ENCODE measurements at regions not wholly inside any gene's neighbourhood (a gene's known extent, or its start where the extent isn't known, plus 50 kb on each side); places are given as distances from the start of the nearest gene placed in this dataset.
A peak's percentile ranks its signal among the peaks of the same experiment; 100 is the strongest.
"Not testable (repeated sequence)": the region's sequence is repeated elsewhere in the genome, so short reads cannot be mapped to it uniquely, and the experiment has no call there.

GRCh38 chr22:27312966-27313855, 488.3 kb downstream of the MN1 start:
- DNase-seq (ENCODE audit: low spot score): no peak

- no peak for DNase-seq (ENCODE audit: low spot score)
Observed at GRCh38 chr22:27314276-27314807, 487.2 kb downstream of the MN1 start.

GRCh38 chr22:27315833-27316232, 485.7 kb downstream of the MN1 start:
- no peak for DNase-seq (ENCODE audit: low spot score)

GRCh38 chr22:27317096-27317495, 484.5 kb downstream of the MN1 start:
- DNase-seq (ENCODE audit: low spot score): no peak

GRCh38 chr22:27317971-27318428, 483.6 kb downstream of the MN1 start:
- DNase-seq (ENCODE audit: low spot score): no peak

- no peak for DNase-seq (ENCODE audit: low spot score)
Observed at GRCh38 chr22:27318516-27318915, 483.0 kb downstream of the MN1 start.

GRCh38 chr22:27323661-27324060, 477.9 kb downstream of the MN1 start:
- no peak for DNase-seq (ENCODE audit: low spot score)

- not testable (repeated sequence) for DNase-seq (ENCODE audit: low spot score)
Observed at GRCh38 chr22:27324908-27325307, 476.6 kb downstream of the MN1 start.

GRCh38 chr22:27327497-27327896, 474.1 kb downstream of the MN1 start:
- no peak for DNase-seq (ENCODE audit: low spot score)

- DNase-seq (ENCODE audit: low spot score): no peak
Observed at GRCh38 chr22:27327981-27328721, 473.4 kb downstream of the MN1 start.

- no peak for DNase-seq (ENCODE audit: low spot score)
Observed at GRCh38 chr22:27329131-27329850, 472.3 kb downstream of the MN1 start.

GRCh38 chr22:27329966-27330645, 471.4 kb downstream of the MN1 start:
- DNase-seq (ENCODE audit: low spot score): no peak

- DNase-seq (ENCODE audit: low spot score): no peak
Observed at GRCh38 chr22:27331526-27332281, 469.9 kb downstream of the MN1 start.

GRCh38 chr22:27335102-27335660, 466.4 kb downstream of the MN1 start:
- no peak for DNase-seq (ENCODE audit: low spot score)

GRCh38 chr22:27336151-27337090, 465.1 kb downstream of the MN1 start:
- DNase-seq (ENCODE audit: low spot score): peak; percentile 37

- DNase-seq (ENCODE audit: low spot score): no peak
Observed at GRCh38 chr22:27337676-27338075, 463.9 kb downstream of the MN1 start.

GRCh38 chr22:27340047-27340446, 461.5 kb downstream of the MN1 start:
- no peak for DNase-seq (ENCODE audit: low spot score)

- DNase-seq (ENCODE audit: low spot score): no peak
Observed at GRCh38 chr22:27344546-27344945, 457.0 kb downstream of the MN1 start.

GRCh38 chr22:27345691-27346090, 455.9 kb downstream of the MN1 start:
- no peak for DNase-seq (ENCODE audit: low spot score)

All from SW480 (cell line).